ENCODE measurements at regions not wholly inside any gene's neighbourhood (a gene's known extent, or its start where the extent isn't known, plus 50 kb on each side); places are given as distances from the start of the nearest gene placed in this dataset.

GRCh38 chr4:165627128-165627527, 245.9 kb upstream of the TLL1 start:
- no peak overlapping the region for H3K4me3 ChIP-seq
- no peak for DNase-seq (ENCODE audit: extremely low spot score)
- intact Hi-C loops (cut with DNase I): no loop called here
- TF ChIP-seq POLR2AphosphoS5 (IDR thresholded peaks at IDR 0.05) (no peak), POLR2A (IDR thresholded peaks at IDR 0.05; ENCODE audit: low read depth) (no peak), CTCF (IDR thresholded peaks at IDR 0.05) (no peak), EP300 (IDR thresholded peaks at IDR 0.05) (no peak)
- H3K4me1 ChIP-seq: peaks cover 13 to 16% (median 14%) of the 10 kb centered on the region in 4 donors
- no peaks in the 10 kb centered on the region for H3K9me3 ChIP-seq
- H3K36me3 ChIP-seq: no peaks in the 10 kb centered on the region
- no peak overlapping the region for H3K27ac ChIP-seq (replicated peaks in 1 of 4)
- 61% methylated on average over 3 of the region's 3 CpGs for WGBS
- no peaks in the 10 kb centered on the region for H3K27me3 ChIP-seq

DNA sequence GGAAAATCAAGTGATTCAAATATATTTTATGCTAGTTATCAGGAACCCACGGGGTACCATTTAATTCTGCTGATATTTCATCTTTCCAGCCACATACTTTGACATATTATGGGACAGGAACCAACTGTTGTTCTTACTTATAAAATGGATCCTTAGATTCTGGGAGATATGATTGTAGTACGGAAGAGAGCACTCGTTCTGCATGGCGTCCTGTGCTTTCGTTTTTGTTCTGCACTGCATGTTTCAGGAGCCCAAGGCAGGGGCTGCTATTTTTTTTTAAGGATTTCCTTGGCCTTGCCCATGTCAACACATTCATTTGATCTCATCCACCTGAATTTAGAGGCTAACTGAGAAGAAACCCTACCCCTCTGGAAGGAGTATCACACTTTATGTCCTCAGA, 245.5 kb upstream of the TLL1 start:
- H3K4me3 ChIP-seq: no peak overlapping the region
- 89% methylated on average over 5 of the region's 5 CpGs for WGBS
- H3K9me3 ChIP-seq: no peaks in the 10 kb centered on the region
- H3K36me3 ChIP-seq: no peaks in the 10 kb centered on the region
- intact Hi-C loops (cut with DNase I): no loop called here
- TF ChIP-seq EP300 (IDR thresholded peaks at IDR 0.05) (no peak), POLR2AphosphoS5 (IDR thresholded peaks at IDR 0.05) (no peak), POLR2A (IDR thresholded peaks at IDR 0.05; ENCODE audit: low read depth) (no peak), CTCF (IDR thresholded peaks at IDR 0.05) (no peak)
- no peak for DNase-seq (ENCODE audit: extremely low spot score)
- no peak overlapping the region for H3K27ac ChIP-seq (replicated peaks in 1 of 4)
- H3K27me3 ChIP-seq: no peaks in the 10 kb centered on the region
- H3K4me1 ChIP-seq: peaks cover 15 to 18% (median 17%) of the 10 kb centered on the region in 4 donors

DNA sequence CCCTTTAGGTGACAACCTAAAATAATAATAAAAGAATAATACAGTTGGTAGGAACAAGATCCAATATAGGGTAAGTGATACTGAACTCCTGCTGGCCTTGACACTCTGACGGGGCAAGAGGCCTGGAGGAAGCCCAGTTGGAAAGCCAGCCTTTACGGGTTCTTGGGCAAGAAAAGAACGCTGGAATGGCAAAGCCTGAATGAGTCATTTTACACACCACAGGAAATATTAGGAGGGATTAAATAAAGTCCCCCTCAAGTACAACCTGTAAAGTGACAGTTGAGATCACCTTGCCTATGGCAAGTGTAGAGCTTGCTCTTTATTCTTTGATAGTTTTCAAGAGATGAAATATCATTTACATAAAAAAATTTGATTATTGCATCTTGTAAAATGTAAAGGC, 244.5 kb upstream of the TLL1 start:
- Histone ChIP-seq H3K27ac (replicated peaks in 1 of 4) (no peak overlapping the region), H3K36me3 (no peaks in the 10 kb centered on the region), H3K4me3 (no peak overlapping the region), H3K9me3 (no peaks in the 10 kb centered on the region), H3K27me3 (no peaks in the 10 kb centered on the region), H3K4me1 (peaks cover 15 to 19% (median 17%) of the 10 kb centered on the region in 4 donors)
- DNase-seq (ENCODE audit: extremely low spot score): no peak
- intact Hi-C loops (cut with DNase I): no loop called here
- no peak for TF ChIP-seq CTCF (IDR thresholded peaks at IDR 0.05)
- no peak for TF ChIP-seq POLR2AphosphoS5 (IDR thresholded peaks at IDR 0.05)
- WGBS: 95% methylated on average over 3 of the region's 3 CpGs

DNA sequence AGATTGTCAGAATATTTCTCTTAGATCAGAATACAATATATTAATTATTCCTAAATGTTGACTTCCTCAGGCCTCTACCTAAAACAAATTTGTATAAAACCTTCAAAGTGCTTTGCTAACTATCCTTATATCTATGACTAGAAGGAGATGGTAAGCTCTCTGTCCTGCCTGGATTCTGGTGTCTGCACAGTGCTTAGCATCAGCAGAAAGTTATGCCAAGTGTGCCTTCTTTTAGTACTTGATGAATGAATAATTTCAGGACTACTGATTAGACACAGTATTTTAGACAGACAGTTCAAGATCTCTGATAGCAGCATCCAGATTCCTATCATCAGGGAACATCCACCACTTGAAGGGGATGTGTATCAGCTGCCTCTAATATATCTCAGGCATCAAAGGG, 242.4 kb upstream of the TLL1 start:
- DNase-seq (ENCODE audit: extremely low spot score): no peak
- Histone ChIP-seq H3K4me3 (no peak overlapping the region), H3K4me1 (peaks cover 15 to 19% (median 17%) of the 10 kb centered on the region in 4 donors), H3K36me3 (no peaks in the 10 kb centered on the region), H3K27me3 (no peaks in the 10 kb centered on the region), H3K9me3 (peaks cover 0 to 5% (median 0%) of the 10 kb centered on the region in 4 donors), H3K27ac (replicated peaks in 1 of 4) (no peak overlapping the region)
- TF ChIP-seq CTCF (IDR thresholded peaks at IDR 0.05) (no peak), POLR2AphosphoS5 (IDR thresholded peaks at IDR 0.05) (no peak), EP300 (IDR thresholded peaks at IDR 0.05) (no peak), POLR2A (IDR thresholded peaks at IDR 0.05; ENCODE audit: low read depth) (no peak)
- intact Hi-C loops (cut with DNase I): no loop called here

- 100% methylated on average over 2 of the region's 3 CpGs for WGBS
- Histone ChIP-seq H3K4me1 (peaks cover 12 to 19% (median 16%) of the 10 kb centered on the region in 4 donors), H3K36me3 (no peaks in the 10 kb centered on the region), H3K4me3 (no peak overlapping the region), H3K9me3 (peaks cover 0 to 5% (median 0%) of the 10 kb centered on the region in 4 donors), H3K27me3 (no peaks in the 10 kb centered on the region), H3K27ac (replicated peaks in 1 of 4) (no peak overlapping the region)
- no peak for DNase-seq (ENCODE audit: extremely low spot score)
- intact Hi-C loops (cut with DNase I): no loop called here
- TF ChIP-seq CTCF (IDR thresholded peaks at IDR 0.05) (no peak), EP300 (IDR thresholded peaks at IDR 0.05) (no peak), POLR2AphosphoS5 (IDR thresholded peaks at IDR 0.05) (no peak), POLR2A (IDR thresholded peaks at IDR 0.05; ENCODE audit: low read depth) (no peak)
Observed at GRCh38 chr4:165631208-165631894, 241.7 kb upstream of the TLL1 start.
